GM13977 (cell line): ENCODE measurements at regions not wholly inside any gene's neighbourhood (a gene's known extent, or its start where the extent isn't known, plus 50 kb on each side); places are given as distances from the start of the nearest gene placed in this dataset.
"Not testable (repeated sequence)": the region's sequence is repeated elsewhere in the genome, so short reads cannot be mapped to it uniquely, and the experiment has no call there.

Experiments used
- DNase-seq: peaks from one replicate; pipeline ENCODE4 v3.0.0; 2012; ENCODE audit warnings: low spot score
- CTCF ChIP-seq: IDR thresholded peaks from 2 replicates; pipeline ENCODE4 v1.5.1; 2012; ENCODE audit warnings: mild to moderate bottlenecking, control low read depth; ENCODE audit not compliant: insufficient read depth; ENCODE audit errors: extremely low read depth, missing control alignments
- in situ Hi-C: fragments of 300-500 bp; cut with MboI; formaldehyde crosslinking; loops from one replicate; pipeline ENCODE4 v1.12.0; 2022; ENCODE audit warnings: low sequenced_read_pairs, low pct_unique_long_range_greater_than_20kb, mixed read lengths, inconsistent platforms; ENCODE audit not compliant: unreplicated experiment

- no peak for DNase-seq
- in situ Hi-C loops, result no loop called here
- no peak for TF ChIP-seq CTCF
Observed at GRCh38 chr13:90039516-90039915, 1308.0 kb upstream of the MIR17HG start.

GRCh38 chr13:90047600-90047999 lies 1299.9 kb upstream of the MIR17HG start:
- in situ Hi-C loops, result no loop called here
- TF ChIP-seq CTCF, result no peak
- no peak for DNase-seq

- TF ChIP-seq CTCF, result no peak
- in situ Hi-C loops, result no loop called here
- no peak for DNase-seq
Observed at GRCh38 chr13:90049989-90050671, 1297.4 kb upstream of the MIR17HG start.

- TF ChIP-seq CTCF, result no peak
- in situ Hi-C loops, result no loop called here
- DNase-seq, result no peak
Observed at GRCh38 chr13:90055121-90055520, 1292.4 kb upstream of the MIR17HG start.

GRCh38 chr13:90055760-90056159 lies 1291.7 kb upstream of the MIR17HG start:
- DNase-seq, result no peak
- in situ Hi-C loops, result no loop called here
- TF ChIP-seq CTCF, result no peak

GRCh38 chr13:90064226-90064625 lies 1283.3 kb upstream of the MIR17HG start:
- in situ Hi-C loops, DNase-seq: not testable (repeated sequence)

- no peak for TF ChIP-seq CTCF
- no peak for DNase-seq
- in situ Hi-C loops, result no loop called here
Observed at GRCh38 chr13:90068658-90069057, 1278.8 kb upstream of the MIR17HG start.
